IPS-18c (cell line): ENCODE measurements at regions not wholly inside any gene's neighbourhood (a gene's known extent, or its start where the extent isn't known, plus 50 kb on each side); places are given as distances from the start of the nearest gene placed in this dataset.
"Not testable (repeated sequence)": the region's sequence is repeated elsewhere in the genome, so short reads cannot be mapped to it uniquely, and the experiment has no call there.

Source experiments
- H3K4me3 ChIP-seq: 2 replicates; pipeline ENCODE4 v1.7.0; 2013; ENCODE audit warnings: low read depth, mild to moderate bottlenecking, low read length, moderate library complexity; ENCODE audit not compliant: insufficient read depth
- H3K9me3 ChIP-seq: one replicate; pipeline ENCODE4 v1.6.1; 2013; ENCODE audit warnings: mild to moderate bottlenecking, low read length, moderate library complexity; ENCODE audit not compliant: control insufficient read depth, insufficient read depth

GRCh38 chr6:50899306-50899870 lies 80.7 kb downstream of the TFAP2B start:
- no peak overlapping the region for H3K4me3 ChIP-seq
- H3K9me3 ChIP-seq, result no peaks in the 10 kb centered on the region

GRCh38 chr6:50902260-50902659 lies 83.6 kb downstream of the TFAP2B start:
- Histone ChIP-seq H3K4me3 (no peak overlapping the region), H3K9me3 (no peaks in the 10 kb centered on the region)

- Histone ChIP-seq H3K9me3 (no peaks in the 10 kb centered on the region), H3K4me3 (no peak overlapping the region)
These were observed 86.6 kb downstream of the TFAP2B start for GRCh38 chr6:50905297-50905696.

- Histone ChIP-seq H3K4me3 (no peak overlapping the region), H3K9me3 (no peaks in the 10 kb centered on the region)
These were observed 88.9 kb downstream of the TFAP2B start for GRCh38 chr6:50907565-50907964.

- H3K4me3 ChIP-seq, result no peak overlapping the region
- H3K9me3 ChIP-seq, result peaks cover 5% of the 10 kb centered on the region
These were observed 94.6 kb downstream of the TFAP2B start for GRCh38 chr6:50913105-50913770.

GRCh38 chr6:50921378-50921777 lies 102.7 kb downstream of the TFAP2B start:
- not testable (repeated sequence) for H3K4me3 ChIP-seq, H3K9me3 ChIP-seq

- Histone ChIP-seq H3K9me3 (no peaks in the 10 kb centered on the region), H3K4me3 (no peak overlapping the region)
These were observed 103.3 kb downstream of the TFAP2B start for GRCh38 chr6:50921968-50922367.

GRCh38 chr6:50922579-50923525 lies 104.2 kb downstream of the TFAP2B start:
- Histone ChIP-seq H3K4me3 (no peak overlapping the region), H3K9me3 (no peaks in the 10 kb centered on the region)

GRCh38 chr6:50924758-50925157 lies 106.1 kb downstream of the TFAP2B start:
- H3K9me3 ChIP-seq, result no peaks in the 10 kb centered on the region
- no peak overlapping the region for H3K4me3 ChIP-seq

- H3K9me3 ChIP-seq, result no peaks in the 10 kb centered on the region
- H3K4me3 ChIP-seq, result no peak overlapping the region
These were observed 106.9 kb downstream of the TFAP2B start for GRCh38 chr6:50925548-50925947.

GRCh38 chr6:50925981-50926380 lies 107.3 kb downstream of the TFAP2B start:
- no peaks in the 10 kb centered on the region for H3K9me3 ChIP-seq

GRCh38 chr6:50927800-50928199 lies 109.1 kb downstream of the TFAP2B start:
- Histone ChIP-seq H3K4me3 (no peak overlapping the region), H3K9me3 (no peaks in the 10 kb centered on the region)

More at GRCh38 chr6:50925981-50926380, 107.3 kb downstream of the TFAP2B start:
- H3K4me3 ChIP-seq, result no peak overlapping the region

GRCh38 chr6:50929323-50929722 lies 110.7 kb downstream of the TFAP2B start:
- H3K4me3 ChIP-seq, result no peak overlapping the region
- H3K9me3 ChIP-seq, result no peaks in the 10 kb centered on the region

GRCh38 chr6:50935442-50935841 lies 116.8 kb downstream of the TFAP2B start:
- Histone ChIP-seq H3K9me3 (no peaks in the 10 kb centered on the region), H3K4me3 (no peak overlapping the region)

GRCh38 chr6:50936277-50936681 lies 117.6 kb downstream of the TFAP2B start:
- H3K9me3 ChIP-seq, result no peaks in the 10 kb centered on the region
- no peak overlapping the region for H3K4me3 ChIP-seq

GRCh38 chr6:50939931-50940330 lies 121.3 kb downstream of the TFAP2B start:
- Histone ChIP-seq H3K9me3 (no peaks in the 10 kb centered on the region), H3K4me3 (no peak overlapping the region)

GRCh38 chr6:50945789-50946188 lies 127.1 kb downstream of the TFAP2B start:
- H3K4me3 ChIP-seq, result no peak overlapping the region
- H3K9me3 ChIP-seq, result no peaks in the 10 kb centered on the region
